H1 (cell line): ENCODE measurements at regions not wholly inside any gene's neighbourhood (a gene's known extent, or its start where the extent isn't known, plus 50 kb on each side); places are given as distances from the start of the nearest gene placed in this dataset.

Experiments
- CHD2 ChIP-seq: IDR thresholded peaks from 2 replicates; pipeline ENCODE4 v1.6.1; 2012; ENCODE audit warnings: low read length, improper control_type of control experiment
- EP300 ChIP-seq, 2 experiments: IDR thresholded peaks; 1 replicate in 1 of 2; 2 replicates in 1 of 2; pipeline ENCODE4 v1.6.1; 2011 to 2012; ENCODE audit warnings: low read depth in 2 of 2, low read length in 2 of 2, mild to moderate bottlenecking in 2 of 2, borderline replicate concordance in 1 of 2, inconsistent platforms in 1 of 2, moderate library complexity in 1 of 2
- POLR2A ChIP-seq, 2 experiments: IDR thresholded peaks; 1 replicate in 1 of 2; 2 replicates in 1 of 2; pipeline ENCODE4 v1.6.1; 2011; ENCODE audit warnings: low read depth in 2 of 2, low read length in 2 of 2, mild to moderate bottlenecking in 2 of 2; ENCODE audit errors: control extremely low read depth in 1 of 2
- POLR2AphosphoS5 ChIP-seq: IDR thresholded peaks from 2 replicates; pipeline ENCODE4 v1.6.1; 2011; ENCODE audit warnings: low read depth, low read length
- SIN3A ChIP-seq, 2 experiments: IDR thresholded peaks in 1 of 2; conservative IDR thresholded peaks in 1 of 2; 2 replicates each; pipeline ENCODE4 v1.6.1; 2011 to 2012; ENCODE audit warnings: low read length in 2 of 2, improper control_type of control experiment in 1 of 2, low read depth in 1 of 2, mild to moderate bottlenecking in 1 of 2
- SIRT6 ChIP-seq: IDR thresholded peaks from one replicate; pipeline ENCODE4 v1.7.1; 2012; ENCODE audit warnings: low read length, inconsistent platforms
- SP2 ChIP-seq: IDR thresholded peaks from 2 replicates; pipeline ENCODE4 v1.6.1; 2012; ENCODE audit warnings: mild to moderate bottlenecking, low read length, inconsistent platforms
- SRF ChIP-seq: IDR thresholded peaks from 2 replicates; pipeline ENCODE4 v1.6.1; 2011; ENCODE audit warnings: mild to moderate bottlenecking, low read depth, low read length, moderate library complexity
- TBP ChIP-seq: IDR thresholded peaks from 2 replicates; pipeline ENCODE4 v1.6.1; 2011; ENCODE audit warnings: low read depth, low read length, improper control_type of control experiment
- TEAD4 ChIP-seq: IDR thresholded peaks from 2 replicates; pipeline ENCODE4 v1.6.1; 2012; ENCODE audit warnings: low read depth, low read length, inconsistent platforms, mixed read lengths
- TF ChIP-seq, protein P1 (sequence below), 3 experiments: IDR thresholded peaks; 1 replicate in 2 of 3; 2 replicates in 1 of 3; pipeline versions ENCODE4 v1.5.1 to v1.6.1; 2011; ENCODE audit warnings: low read length in 3 of 3, mild to moderate bottlenecking in 3 of 3, inconsistent platforms in 2 of 3, low read depth in 1 of 3, moderate library complexity in 1 of 3; ENCODE audit not compliant: insufficient read depth in 1 of 3; ENCODE audit errors: control extremely low read depth in 1 of 3

GRCh38 chr2:150924878-150925277 lies 336.8 kb downstream of the RBM43 start:
- TF ChIP-seq POLR2AphosphoS5 (no peak), SIN3A (conservative IDR thresholded peaks at IDR 0.05 in 1 of 2, IDR thresholded peaks at IDR 0.05 in 1 of 2; ENCODE audit: low read depth in 1 of 2, low read length in 2 of 2) (no peak), EP300 (IDR thresholded peaks at IDR 0.05; ENCODE audit: borderline replicate concordance in 1 of 2, low read depth in 2 of 2, low read length in 2 of 2) (no peak), SRF (no peak), TEAD4 (no peak), SP2 (no peak), TBP (no peak), POLR2A (IDR thresholded peaks at IDR 0.05; ENCODE audit: control extremely low read depth in 1 of 2, low read depth in 2 of 2, low read length in 2 of 2) (no peak), SIRT6 (no peak), CHD2 (no peak)
- TF ChIP-seq, protein P1, sequence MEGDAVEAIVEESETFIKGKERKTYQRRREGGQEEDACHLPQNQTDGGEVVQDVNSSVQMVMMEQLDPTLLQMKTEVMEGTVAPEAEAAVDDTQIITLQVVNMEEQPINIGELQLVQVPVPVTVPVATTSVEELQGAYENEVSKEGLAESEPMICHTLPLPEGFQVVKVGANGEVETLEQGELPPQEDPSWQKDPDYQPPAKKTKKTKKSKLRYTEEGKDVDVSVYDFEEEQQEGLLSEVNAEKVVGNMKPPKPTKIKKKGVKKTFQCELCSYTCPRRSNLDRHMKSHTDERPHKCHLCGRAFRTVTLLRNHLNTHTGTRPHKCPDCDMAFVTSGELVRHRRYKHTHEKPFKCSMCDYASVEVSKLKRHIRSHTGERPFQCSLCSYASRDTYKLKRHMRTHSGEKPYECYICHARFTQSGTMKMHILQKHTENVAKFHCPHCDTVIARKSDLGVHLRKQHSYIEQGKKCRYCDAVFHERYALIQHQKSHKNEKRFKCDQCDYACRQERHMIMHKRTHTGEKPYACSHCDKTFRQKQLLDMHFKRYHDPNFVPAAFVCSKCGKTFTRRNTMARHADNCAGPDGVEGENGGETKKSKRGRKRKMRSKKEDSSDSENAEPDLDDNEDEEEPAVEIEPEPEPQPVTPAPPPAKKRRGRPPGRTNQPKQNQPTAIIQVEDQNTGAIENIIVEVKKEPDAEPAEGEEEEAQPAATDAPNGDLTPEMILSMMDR (IDR thresholded peaks at IDR 0.05; ENCODE audit: control extremely low read depth in 1 of 3, insufficient read depth in 1 of 3, low read depth in 1 of 3, low read length in 3 of 3) = no peak
